ENCODE measurements at regions not wholly inside any gene's neighbourhood (a gene's known extent, or its start where the extent isn't known, plus 50 kb on each side); places are given as distances from the start of the nearest gene placed in this dataset.
A peak's percentile ranks its signal among the peaks of the same experiment; 100 is the strongest.

- WGBS, 2 donors (ENCODE audit: extremely low coverage in 2 of 2, insufficient read length in 2 of 2, insufficient replicate concordance in 1 of 2), result no CpG with 5 or more reads among the region's 9 CpGs
- H3K79me1 ChIP-seq (ENCODE audit: low read depth, low read length), result no peaks in the 10 kb centered on the region
- H2BK12ac ChIP-seq (ENCODE audit: low read length), result no peak overlapping the region
- H3K4ac ChIP-seq (ENCODE audit: low read length), result no peak overlapping the region
- no peaks in the 10 kb centered on the region for H3K4me1 ChIP-seq (ENCODE audit: control insufficient read depth in 2 of 2, insufficient read depth in 1 of 2, low read depth in 1 of 2, low read length in 2 of 2)
- H4K8ac ChIP-seq (ENCODE audit: low read depth, low read length), result no peak overlapping the region
- no peak overlapping the region for H3K23ac ChIP-seq (ENCODE audit: low read depth, low read length, poor library complexity)
- H3K36me3 ChIP-seq (replicated peaks in 1 of 2; ENCODE audit: control insufficient read depth in 2 of 2, insufficient read depth in 2 of 2, low read length in 2 of 2), result no peaks in the 10 kb centered on the region
- no peak overlapping the region for H2BK5ac ChIP-seq (ENCODE audit: low read length)
- no peak overlapping the region for H3K4me3 ChIP-seq (ENCODE audit: low read length in 2 of 2)
- DNase-seq (ENCODE audit: low spot score), result no peak
- H2AFZ ChIP-seq (ENCODE audit: low read length), result no peak overlapping the region
- no peak overlapping the region for H3K27ac ChIP-seq (replicated peaks; ENCODE audit: low read length)
- H3K9me3 ChIP-seq (replicated peaks in 1 of 2; ENCODE audit: control insufficient read depth in 2 of 2, insufficient read depth in 1 of 2, low read depth in 1 of 2, low read length in 2 of 2), result no peaks in the 10 kb centered on the region
- no peak overlapping the region for H2AK5ac ChIP-seq (ENCODE audit: low read depth, low read length)
- H3K9ac ChIP-seq (ENCODE audit: low read depth, low read length, poor library complexity), result no peak overlapping the region
- H3K14ac ChIP-seq (ENCODE audit: low read length), result no peak overlapping the region
- no peak overlapping the region for H3K4me2 ChIP-seq (ENCODE audit: insufficient read depth, low read length, poor library complexity, severe bottlenecking)
- no peak overlapping the region for H3K18ac ChIP-seq (ENCODE audit: low read length)
- H4K91ac ChIP-seq (ENCODE audit: low read depth, low read length, poor library complexity), result no peak overlapping the region
- H2BK120ac ChIP-seq (ENCODE audit: low read depth, low read length), result no peak overlapping the region
- H2BK15ac ChIP-seq (ENCODE audit: low read length), result no peak overlapping the region
- peaks cover 0 to 2% (median 0%) of the 10 kb centered on the region in 3 experiments for H3K27me3 ChIP-seq (ENCODE audit: control insufficient read depth in 3 of 3, insufficient read depth in 3 of 3, low read depth in 1 of 3, low read length in 3 of 3)
These were observed 1106.0 kb downstream of the BCL11B start for GRCh38 chr14:98165976-98166375.

GRCh38 chr14:98167275-98167674 lies 1104.7 kb downstream of the BCL11B start:
- Histone ChIP-seq H3K9ac (ENCODE audit: low read depth, low read length, poor library complexity) (no peak overlapping the region), H2BK15ac (ENCODE audit: low read length) (no peak overlapping the region), H3K9me3 (replicated peaks in 1 of 2; ENCODE audit: control insufficient read depth in 2 of 2, insufficient read depth in 1 of 2, low read depth in 1 of 2, low read length in 2 of 2) (no peaks in the 10 kb centered on the region), H2AK5ac (ENCODE audit: low read depth, low read length) (no peak overlapping the region), H3K18ac (ENCODE audit: low read length) (no peak overlapping the region), H4K91ac (ENCODE audit: low read depth, low read length, poor library complexity) (peak overlapping the region; percentile 56), H2BK5ac (ENCODE audit: low read length) (no peak overlapping the region), H2BK120ac (ENCODE audit: low read depth, low read length) (no peak overlapping the region), H3K27ac (replicated peaks; ENCODE audit: low read length) (no peak overlapping the region), H3K4me1 (ENCODE audit: control insufficient read depth in 2 of 2, insufficient read depth in 1 of 2, low read depth in 1 of 2, low read length in 2 of 2) (no peaks in the 10 kb centered on the region), H3K23ac (ENCODE audit: low read depth, low read length, poor library complexity) (no peak overlapping the region), H3K36me3 (replicated peaks in 1 of 2; ENCODE audit: control insufficient read depth in 2 of 2, insufficient read depth in 2 of 2, low read length in 2 of 2) (no peaks in the 10 kb centered on the region), H3K79me1 (ENCODE audit: low read depth, low read length) (no peaks in the 10 kb centered on the region), H3K14ac (ENCODE audit: low read length) (peak overlapping the region; percentile 58), H2BK12ac (ENCODE audit: low read length) (no peak overlapping the region), H3K4ac (ENCODE audit: low read length) (no peak overlapping the region), H3K27me3 (ENCODE audit: control insufficient read depth in 3 of 3, insufficient read depth in 3 of 3, low read depth in 1 of 3, low read length in 3 of 3) (peaks cover 0 to 2% (median 0%) of the 10 kb centered on the region in 3 experiments), H3K4me2 (ENCODE audit: insufficient read depth, low read length, poor library complexity, severe bottlenecking) (no peak overlapping the region), H2AFZ (ENCODE audit: low read length) (no peak overlapping the region), H4K8ac (ENCODE audit: low read depth, low read length) (no peak overlapping the region), H3K4me3 (ENCODE audit: low read length in 2 of 2) (no peak overlapping the region)
- DNase-seq (ENCODE audit: low spot score), result no peak
- WGBS, 2 donors (ENCODE audit: extremely low coverage in 2 of 2, insufficient read length in 2 of 2, insufficient replicate concordance in 1 of 2), result no CpG with 5 or more reads among the region's 10 CpGs

- no peak overlapping the region for H2BK15ac ChIP-seq (ENCODE audit: low read length)
- DNase-seq (ENCODE audit: low spot score), result no peak
- no peak overlapping the region for H3K23ac ChIP-seq (ENCODE audit: low read depth, low read length, poor library complexity)
- no peak overlapping the region for H3K9ac ChIP-seq (ENCODE audit: low read depth, low read length, poor library complexity)
- H3K79me1 ChIP-seq (ENCODE audit: low read depth, low read length), result no peaks in the 10 kb centered on the region
- H2AFZ ChIP-seq (ENCODE audit: low read length), result no peak overlapping the region
- no peak overlapping the region for H2BK12ac ChIP-seq (ENCODE audit: low read length)
- H2AK5ac ChIP-seq (ENCODE audit: low read depth, low read length), result no peak overlapping the region
- no CpG with 5 or more reads among the region's 15 CpGs for WGBS, 2 donors (ENCODE audit: extremely low coverage in 2 of 2, insufficient read length in 2 of 2, insufficient replicate concordance in 1 of 2)
- no peak overlapping the region for H4K91ac ChIP-seq (ENCODE audit: low read depth, low read length, poor library complexity)
- peak overlapping the region; percentile 27 for H2BK5ac ChIP-seq (ENCODE audit: low read length)
- H3K18ac ChIP-seq (ENCODE audit: low read length), result peak overlapping the region; percentile 56
- no peaks in the 10 kb centered on the region for H3K4me1 ChIP-seq (ENCODE audit: control insufficient read depth in 2 of 2, insufficient read depth in 1 of 2, low read depth in 1 of 2, low read length in 2 of 2)
- peaks cover 0 to 2% (median 0%) of the 10 kb centered on the region in 3 experiments for H3K27me3 ChIP-seq (ENCODE audit: control insufficient read depth in 3 of 3, insufficient read depth in 3 of 3, low read depth in 1 of 3, low read length in 3 of 3)
- H3K36me3 ChIP-seq (replicated peaks in 1 of 2; ENCODE audit: control insufficient read depth in 2 of 2, insufficient read depth in 2 of 2, low read length in 2 of 2), result no peaks in the 10 kb centered on the region
- H2BK120ac ChIP-seq (ENCODE audit: low read depth, low read length), result no peak overlapping the region
- no peak overlapping the region for H3K4me3 ChIP-seq (ENCODE audit: low read length in 2 of 2)
- no peak overlapping the region for H4K8ac ChIP-seq (ENCODE audit: low read depth, low read length)
- no peaks in the 10 kb centered on the region for H3K9me3 ChIP-seq (replicated peaks in 1 of 2; ENCODE audit: control insufficient read depth in 2 of 2, insufficient read depth in 1 of 2, low read depth in 1 of 2, low read length in 2 of 2)
- peak overlapping the region; percentile 58 for H3K14ac ChIP-seq (ENCODE audit: low read length)
- no peak overlapping the region for H3K27ac ChIP-seq (replicated peaks; ENCODE audit: low read length)
- no peak overlapping the region for H3K4me2 ChIP-seq (ENCODE audit: insufficient read depth, low read length, poor library complexity, severe bottlenecking)
- no peak overlapping the region for H3K4ac ChIP-seq (ENCODE audit: low read length)
These were observed 1104.3 kb downstream of the BCL11B start for GRCh38 chr14:98167705-98168104.

- Histone ChIP-seq H2AK5ac (ENCODE audit: low read depth, low read length) (no peak overlapping the region), H3K36me3 (replicated peaks in 1 of 2; ENCODE audit: control insufficient read depth in 2 of 2, insufficient read depth in 2 of 2, low read length in 2 of 2) (no peaks in the 10 kb centered on the region), H3K9ac (ENCODE audit: low read depth, low read length, poor library complexity) (no peak overlapping the region), H4K91ac (ENCODE audit: low read depth, low read length, poor library complexity) (no peak overlapping the region), H3K23ac (ENCODE audit: low read depth, low read length, poor library complexity) (no peak overlapping the region), H3K79me1 (ENCODE audit: low read depth, low read length) (no peaks in the 10 kb centered on the region), H3K4me1 (ENCODE audit: control insufficient read depth in 2 of 2, insufficient read depth in 1 of 2, low read depth in 1 of 2, low read length in 2 of 2) (no peaks in the 10 kb centered on the region), H3K4me2 (ENCODE audit: insufficient read depth, low read length, poor library complexity, severe bottlenecking) (no peak overlapping the region), H3K4ac (ENCODE audit: low read length) (no peak overlapping the region), H3K18ac (ENCODE audit: low read length) (no peak overlapping the region), H2AFZ (ENCODE audit: low read length) (no peak overlapping the region), H2BK15ac (ENCODE audit: low read length) (no peak overlapping the region), H2BK5ac (ENCODE audit: low read length) (no peak overlapping the region), H3K14ac (ENCODE audit: low read length) (no peak overlapping the region), H3K4me3 (ENCODE audit: low read length in 2 of 2) (no peak overlapping the region), H4K8ac (ENCODE audit: low read depth, low read length) (no peak overlapping the region), H2BK120ac (ENCODE audit: low read depth, low read length) (no peak overlapping the region), H3K9me3 (replicated peaks in 1 of 2; ENCODE audit: control insufficient read depth in 2 of 2, insufficient read depth in 1 of 2, low read depth in 1 of 2, low read length in 2 of 2) (no peaks in the 10 kb centered on the region), H3K27me3 (ENCODE audit: control insufficient read depth in 3 of 3, insufficient read depth in 3 of 3, low read depth in 1 of 3, low read length in 3 of 3) (peaks cover 0 to 2% (median 0%) of the 10 kb centered on the region in 3 experiments), H3K27ac (replicated peaks; ENCODE audit: low read length) (no peak overlapping the region), H2BK12ac (ENCODE audit: low read length) (no peak overlapping the region)
- no CpG with 5 or more reads among the region's 5 CpGs for WGBS, 2 donors (ENCODE audit: extremely low coverage in 2 of 2, insufficient read length in 2 of 2, insufficient replicate concordance in 1 of 2)
- DNase-seq (ENCODE audit: low spot score), result no peak
These were observed 1103.6 kb downstream of the BCL11B start for GRCh38 chr14:98168211-98168985.
